MCF 10A (cell line): ENCODE measurements at regions not wholly inside any gene's neighbourhood (a gene's known extent, or its start where the extent isn't known, plus 50 kb on each side); places are given as distances from the start of the nearest gene placed in this dataset.

ENCODE experiments used
- BruUV-seq: library from RNA; stranded (reverse); fragments of 400-500 nt; replicated peaks from 2 replicates; lab custom pipeline; 2021; lab: Mats Ljungman, UMichigan
- CTCF ChIA-PET: fragments of 300-600 bp; sonication (Branson Sonifier 250); formaldehyde crosslinking; extraction: SDS; loops from one replicate; lab custom pipeline; 2021; ENCODE audit warnings: antibody characterized with exemption, inconsistent platforms; lab: Yijun Ruan, JAX
- POLR2A ChIA-PET: fragments of 300-600, 350-650 bp; sonication (Branson Sonifier 250); formaldehyde crosslinking; extraction: SDS; loops from one replicate; lab custom pipeline; 2020; ENCODE audit warnings: antibody characterized with exemption, inconsistent platforms; lab: Yijun Ruan, JAX
- DNase-seq: peaks from one replicate; pipeline ENCODE4 v3.0.0-alpha.2; 2018; ENCODE audit not compliant: unreplicated experiment
- H3K27ac Mint-ChIP-seq: one replicate; pipeline ENCODE4 v1.8.0; 2022; ENCODE audit warnings: mild to moderate bottlenecking, low read depth, mixed read lengths; ENCODE audit not compliant: unreplicated experiment
- H3K27me3 Mint-ChIP-seq: one replicate; pipeline ENCODE4 v1.8.0; 2022; ENCODE audit warnings: mixed read lengths; ENCODE audit not compliant: insufficient read depth, unreplicated experiment
- H3K36me3 Mint-ChIP-seq: one replicate; pipeline ENCODE4 v1.8.0; 2022; ENCODE audit warnings: mild to moderate bottlenecking, moderate library complexity, mixed read lengths; ENCODE audit not compliant: insufficient read depth, unreplicated experiment
- H3K4me1 Mint-ChIP-seq: one replicate; pipeline ENCODE4 v1.8.0; 2022; ENCODE audit warnings: mixed read lengths; ENCODE audit not compliant: insufficient read depth, unreplicated experiment
- H3K4me3 Mint-ChIP-seq: one replicate; pipeline ENCODE4 v1.8.0; 2022; ENCODE audit warnings: mild to moderate bottlenecking, moderate library complexity, mixed read lengths; ENCODE audit not compliant: unreplicated experiment
- H3K9me3 Mint-ChIP-seq: one replicate; pipeline ENCODE4 v1.8.0; 2022; ENCODE audit warnings: mixed read lengths; ENCODE audit not compliant: unreplicated experiment
- CTCF ChIP-seq: fragments of 200-600 bp; IDR thresholded peaks from one replicate; pipeline ENCODE4 v1.8.0; 2022; ENCODE audit warnings: antibody characterized with exemption, mild to moderate bottlenecking; ENCODE audit not compliant: unreplicated experiment
- intact Hi-C: fragments of 100-400 bp; cut with micrococcal nuclease; formaldehyde crosslinking; loops from 2 replicates; pipeline ENCODE4 v1.14.1; 2022

DNA sequence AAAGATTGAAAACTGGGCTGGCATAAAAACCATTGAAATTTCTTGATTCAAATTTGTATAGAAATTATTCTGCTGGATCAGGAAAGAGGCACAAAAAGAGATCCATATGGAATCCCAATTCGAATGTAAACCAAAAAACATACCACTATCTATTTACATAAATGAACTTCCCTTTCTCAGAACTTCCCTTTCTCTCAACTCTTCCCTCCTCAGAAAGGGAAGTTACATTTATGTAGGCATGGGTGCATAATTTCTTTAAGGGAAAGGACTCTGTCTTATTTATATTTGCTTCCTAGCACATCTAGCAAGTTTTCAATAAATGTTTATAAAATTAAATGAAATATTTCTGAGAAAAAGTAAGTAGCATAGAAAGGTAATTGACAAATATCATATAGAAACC lies 398.1 kb upstream of the ATP5MC3 start:
- Mint-ChIP-seq H3K27ac (no peak overlapping the region), H3K36me3 (no peaks in the 10 kb centered on the region), H3K4me3 (no peak overlapping the region), H3K4me1 (no peaks in the 10 kb centered on the region), H3K27me3 (no peaks in the 10 kb centered on the region), H3K9me3 (no peaks in the 10 kb centered on the region)
- intact Hi-C loops, result no loop called here
- ChIA-PET POLR2A (interaction anchor here (0.7 kb wide), 1 partner anchor 107 kb away, joined by 3 read pairs; no protein-coding TSS in a partner anchor), CTCF (interaction anchor here (1.0 kb wide), 1 partner anchor 111 kb away, joined by 3 read pairs; no protein-coding TSS in a partner anchor)
- TF ChIP-seq CTCF, result no peak
- no peak for DNase-seq
- no TSS peak for BruUV-seq

- no peak overlapping the region for H3K4me3 Mint-ChIP-seq
- no peaks in the 10 kb centered on the region for H3K27me3 Mint-ChIP-seq
- ChIA-PET CTCF (interaction anchor here (1.0 kb wide), 1 partner anchor 113 kb away, joined by 3 read pairs; no protein-coding TSS in a partner anchor), POLR2A (no interaction called here)
- no peaks in the 10 kb centered on the region for H3K4me1 Mint-ChIP-seq
- no peaks in the 10 kb centered on the region for H3K9me3 Mint-ChIP-seq
- no peaks in the 10 kb centered on the region for H3K36me3 Mint-ChIP-seq
- no peak for DNase-seq
- TF ChIP-seq CTCF, result no peak
- no TSS peak for BruUV-seq
- intact Hi-C loops, result no loop called here
- H3K27ac Mint-ChIP-seq, result no peak overlapping the region
Measured at GRCh38 chr2:175577368-175577970, 396.0 kb upstream of the ATP5MC3 start.

DNA sequence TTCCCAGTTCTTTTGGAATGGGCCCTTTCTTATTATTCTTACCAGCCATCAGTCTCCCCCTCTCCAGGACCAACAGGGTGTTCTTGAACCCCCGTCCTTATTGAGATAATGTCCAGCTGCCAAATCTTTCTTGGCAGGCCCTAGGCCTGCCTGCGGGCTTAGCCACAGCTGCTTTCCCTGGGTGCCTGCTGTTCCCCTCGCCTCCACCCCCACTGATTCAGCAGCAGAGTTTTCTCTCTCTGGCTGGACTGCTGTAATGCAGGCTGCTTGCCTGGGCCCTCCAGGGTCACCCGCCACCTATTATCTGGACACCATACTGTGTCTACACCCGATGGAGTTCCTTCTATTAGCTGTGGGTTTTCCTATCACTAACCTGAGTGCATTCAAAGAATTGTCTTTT lies 395.4 kb upstream of the ATP5MC3 start:
- intact Hi-C loops, result no loop called here
- TF ChIP-seq CTCF, result no peak

GRCh38 chr2:175576270-175576669 lies 394.8 kb upstream of the ATP5MC3 start:
- CTCF ChIA-PET, result interaction anchor here (0.5 kb wide), 1 partner anchor 149 kb away, joined by 3 read pairs; no protein-coding TSS in a partner anchor
- Mint-ChIP-seq H3K27me3 (no peaks in the 10 kb centered on the region), H3K4me3 (no peak overlapping the region), H3K9me3 (no peaks in the 10 kb centered on the region), H3K36me3 (no peaks in the 10 kb centered on the region), H3K27ac (no peak overlapping the region), H3K4me1 (peaks cover 4% of the 10 kb centered on the region)
- POLR2A ChIA-PET, result interaction anchor here (0.5 kb wide), 1 partner anchor 18 kb away, joined by 3 read pairs; no protein-coding TSS in a partner anchor
- DNase-seq, result no peak
- no peak for TF ChIP-seq CTCF
- intact Hi-C loops, result no loop called here
- no TSS peak for BruUV-seq

More for the DNA sequence above, 395.4 kb upstream of the ATP5MC3 start:
- H3K9me3 Mint-ChIP-seq, result no peaks in the 10 kb centered on the region
- H3K4me1 Mint-ChIP-seq, result no peaks in the 10 kb centered on the region
- DNase-seq, result no peak
- no peaks in the 10 kb centered on the region for H3K36me3 Mint-ChIP-seq
- no peak overlapping the region for H3K4me3 Mint-ChIP-seq
- no peak overlapping the region for H3K27ac Mint-ChIP-seq
- ChIA-PET POLR2A (interaction anchor here (0.5 kb wide), 1 partner anchor 18 kb away, joined by 3 read pairs; no protein-coding TSS in a partner anchor), CTCF (interaction anchor here (1.0 kb wide), 1 partner anchor 114 kb away, joined by 3 read pairs; no protein-coding TSS in a partner anchor)
- BruUV-seq, result no TSS peak
- no peaks in the 10 kb centered on the region for H3K27me3 Mint-ChIP-seq
